HG02610 (cell line): ENCODE measurements at regions not wholly inside any gene's neighbourhood (a gene's known extent, or its start where the extent isn't known, plus 50 kb on each side); places are given as distances from the start of the nearest gene placed in this dataset.

Experiments used
- ATAC-seq: cut with Tn5 transposase; IDR thresholded peaks from one replicate; pipeline ENCODE4 v1.9.1; 2021; ENCODE audit warnings: mild to moderate bottlenecking, moderate library complexity; ENCODE audit not compliant: unreplicated experiment

GRCh38 chr7:46203926-46204325, 282.9 kb upstream of the IGFBP3 start:
- no peak for ATAC-seq

- no peak for ATAC-seq
Observed at GRCh38 chr7:46202379-46202778, 281.3 kb upstream of the IGFBP3 start.

- no peak for ATAC-seq
Observed at GRCh38 chr7:46201961-46202360, 280.9 kb upstream of the IGFBP3 start.

- no peak for ATAC-seq
Observed at GRCh38 chr7:46198701-46199100, 277.6 kb upstream of the IGFBP3 start.

GRCh38 chr7:46197785-46198540, 276.9 kb upstream of the IGFBP3 start:
- ATAC-seq, result no peak

- ATAC-seq, result no peak
Observed at GRCh38 chr7:46195934-46196333, 274.9 kb upstream of the IGFBP3 start.

GRCh38 chr7:46192271-46192670, 271.2 kb upstream of the IGFBP3 start:
- ATAC-seq, result no peak

- no peak for ATAC-seq
Observed at GRCh38 chr7:46191776-46192175, 270.7 kb upstream of the IGFBP3 start.

- ATAC-seq, result no peak
Observed at GRCh38 chr7:46191296-46191695, 270.2 kb upstream of the IGFBP3 start.

- no peak for ATAC-seq
Observed at GRCh38 chr7:46189255-46189790, 268.3 kb upstream of the IGFBP3 start.

GRCh38 chr7:46186131-46186530, 265.1 kb upstream of the IGFBP3 start:
- ATAC-seq, result no peak

- no peak for ATAC-seq
Observed at GRCh38 chr7:46179061-46179610, 258.1 kb upstream of the IGFBP3 start.

GRCh38 chr7:46178661-46179060, 257.6 kb upstream of the IGFBP3 start:
- no peak for ATAC-seq

- no peak for ATAC-seq
Observed at GRCh38 chr7:46177821-46178220, 256.7 kb upstream of the IGFBP3 start.

- ATAC-seq, result no peak
Observed at GRCh38 chr7:46175221-46175620, 254.1 kb upstream of the IGFBP3 start.

GRCh38 chr7:46174196-46174580, 253.1 kb upstream of the IGFBP3 start:
- no peak for ATAC-seq

GRCh38 chr7:46173476-46174195, 252.6 kb upstream of the IGFBP3 start:
- no peak for ATAC-seq

- no peak for ATAC-seq
Observed at GRCh38 chr7:46170792-46171191, 249.7 kb upstream of the IGFBP3 start.

GRCh38 chr7:46170021-46170420, 248.9 kb upstream of the IGFBP3 start:
- no peak for ATAC-seq

- ATAC-seq, result no peak
Observed at GRCh38 chr7:46169384-46169755, 248.3 kb upstream of the IGFBP3 start.

GRCh38 chr7:46168671-46169383, 247.8 kb upstream of the IGFBP3 start:
- no peak for ATAC-seq
